ENCODE measurements at regions not wholly inside any gene's neighbourhood (a gene's known extent, or its start where the extent isn't known, plus 50 kb on each side); places are given as distances from the start of the nearest gene placed in this dataset.

DNA sequence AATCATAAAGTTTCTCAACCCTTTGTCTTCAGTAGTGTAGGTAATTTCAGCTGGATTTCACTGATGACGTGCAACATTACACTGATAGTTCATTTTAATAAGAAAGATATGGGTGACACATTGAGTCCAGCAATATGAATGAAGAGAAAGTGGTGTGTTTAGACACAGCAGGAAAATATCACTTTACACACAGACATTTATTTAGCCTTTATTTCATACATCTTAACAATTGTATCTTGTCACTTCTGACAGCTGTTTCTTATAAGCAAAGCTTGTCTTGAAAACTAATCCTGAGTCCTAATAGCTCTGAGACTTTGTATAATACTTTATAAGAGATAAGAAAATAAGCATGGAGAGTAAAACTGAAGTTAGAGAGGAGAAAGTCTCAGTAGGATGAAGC is 720.5 kb upstream of the NUDT12 start:
- TF ChIP-seq EZH2 (IDR thresholded peaks at IDR 0.05; ENCODE audit: borderline replicate concordance, insufficient read depth, low read depth, low read length, poor library complexity, severe bottlenecking), result no peak
- TF ChIP-seq, protein P1, sequence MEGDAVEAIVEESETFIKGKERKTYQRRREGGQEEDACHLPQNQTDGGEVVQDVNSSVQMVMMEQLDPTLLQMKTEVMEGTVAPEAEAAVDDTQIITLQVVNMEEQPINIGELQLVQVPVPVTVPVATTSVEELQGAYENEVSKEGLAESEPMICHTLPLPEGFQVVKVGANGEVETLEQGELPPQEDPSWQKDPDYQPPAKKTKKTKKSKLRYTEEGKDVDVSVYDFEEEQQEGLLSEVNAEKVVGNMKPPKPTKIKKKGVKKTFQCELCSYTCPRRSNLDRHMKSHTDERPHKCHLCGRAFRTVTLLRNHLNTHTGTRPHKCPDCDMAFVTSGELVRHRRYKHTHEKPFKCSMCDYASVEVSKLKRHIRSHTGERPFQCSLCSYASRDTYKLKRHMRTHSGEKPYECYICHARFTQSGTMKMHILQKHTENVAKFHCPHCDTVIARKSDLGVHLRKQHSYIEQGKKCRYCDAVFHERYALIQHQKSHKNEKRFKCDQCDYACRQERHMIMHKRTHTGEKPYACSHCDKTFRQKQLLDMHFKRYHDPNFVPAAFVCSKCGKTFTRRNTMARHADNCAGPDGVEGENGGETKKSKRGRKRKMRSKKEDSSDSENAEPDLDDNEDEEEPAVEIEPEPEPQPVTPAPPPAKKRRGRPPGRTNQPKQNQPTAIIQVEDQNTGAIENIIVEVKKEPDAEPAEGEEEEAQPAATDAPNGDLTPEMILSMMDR (IDR thresholded peaks at IDR 0.05), result no peak
- H2AFZ ChIP-seq (ENCODE audit: insufficient read depth, low read depth, low read length, poor library complexity, severe bottlenecking), result no peak overlapping the region
- no peaks in the 10 kb centered on the region for H3K79me2 ChIP-seq (ENCODE audit: control insufficient read depth, insufficient read depth, low read length)
- H3K4me3 ChIP-seq (ENCODE audit: control extremely low read depth in 1 of 5, extremely low read depth in 1 of 5, insufficient read depth in 1 of 5, low read depth in 2 of 5, low read length in 4 of 5), result no peak overlapping the region
- ATAC-seq (ENCODE audit: low read depth) (no peak), DNase-seq (no peak)
- no peaks in the 10 kb centered on the region for H3K9me3 ChIP-seq (ENCODE audit: control extremely low read depth in 1 of 3, control insufficient read depth in 2 of 3, insufficient read depth in 1 of 3, low read length in 2 of 3)
- intact Hi-C loops (cut with micrococcal nuclease), result no loop called here
- no peak overlapping the region for H3K4me2 ChIP-seq (replicated peaks; ENCODE audit: low read depth, low read length, poor library complexity, severe bottlenecking)
- no peaks in the 10 kb centered on the region for H3K36me3 ChIP-seq (replicated peaks in 1 of 2; ENCODE audit: control extremely low read depth in 1 of 2, control insufficient read depth in 1 of 2, extremely low read depth in 1 of 2, insufficient read depth in 2 of 2, low read length in 1 of 2)
- ChIA-PET POLR2A (no interaction called here), CTCF (no interaction called here)
- no peak overlapping the region for H3K27ac ChIP-seq (ENCODE audit: low read length in 2 of 2)
- no CpG with 5 or more reads among the region's 1 CpG for WGBS (ENCODE audit: insufficient coverage)
- no peaks in the 10 kb centered on the region for H3K27me3 Mint-ChIP-seq
- H3K9ac ChIP-seq (ENCODE audit: low read length), result no peak overlapping the region
- H3K9me3 Mint-ChIP-seq (ENCODE audit: insufficient read depth), result peaks cover under 1% of the 10 kb centered on the region
- H3K4me1 Mint-ChIP-seq, result no peaks in the 10 kb centered on the region
- no peak overlapping the region for H3K4me3 Mint-ChIP-seq
- H3K27me3 ChIP-seq (replicated peaks in 1 of 4; ENCODE audit: control extremely low read depth in 1 of 4, control insufficient read depth in 3 of 4, insufficient read depth in 4 of 4, low read length in 3 of 4), result no peaks in the 10 kb centered on the region
- H4K20me1 ChIP-seq (ENCODE audit: control insufficient read depth, insufficient read depth, low read length, poor library complexity, severe bottlenecking), result no peaks in the 10 kb centered on the region
- no peak overlapping the region for H3K27ac Mint-ChIP-seq
- H3K4me1 ChIP-seq (ENCODE audit: control insufficient read depth in 2 of 2, insufficient read depth in 2 of 2, low read length in 2 of 2), result no peaks in the 10 kb centered on the region

DNA sequence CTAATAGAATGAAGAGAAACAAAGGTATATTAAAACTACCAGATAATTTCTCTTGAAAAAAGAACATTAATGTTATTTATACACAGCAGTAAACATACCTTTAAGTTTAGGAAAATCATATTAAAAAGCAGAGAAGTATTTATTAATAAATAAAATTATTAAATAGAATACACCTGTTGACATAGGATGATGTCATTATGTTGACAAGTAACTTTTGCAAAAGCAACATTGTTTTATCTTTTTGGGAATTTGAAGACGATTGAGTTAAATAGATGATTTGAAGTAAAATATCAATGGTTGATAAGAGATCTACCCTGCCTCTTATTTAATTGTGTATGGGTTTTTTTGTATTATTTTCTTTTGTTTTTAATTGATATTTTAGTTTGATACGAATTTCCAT is 711.1 kb upstream of the NUDT12 start:
- no peaks in the 10 kb centered on the region for H3K36me3 ChIP-seq (replicated peaks in 1 of 2; ENCODE audit: control extremely low read depth in 1 of 2, control insufficient read depth in 1 of 2, extremely low read depth in 1 of 2, insufficient read depth in 2 of 2, low read length in 1 of 2)
- H3K27ac Mint-ChIP-seq, result no peak overlapping the region
- TF ChIP-seq, protein P1 (IDR thresholded peaks at IDR 0.05), result no peak
- TF ChIP-seq EZH2 (IDR thresholded peaks at IDR 0.05; ENCODE audit: borderline replicate concordance, insufficient read depth, low read depth, low read length, poor library complexity, severe bottlenecking), result no peak
- no CpG with 5 or more reads among the region's 2 CpGs for WGBS (ENCODE audit: insufficient coverage)
- no peak for DNase-seq
- no peaks in the 10 kb centered on the region for H3K27me3 ChIP-seq (replicated peaks in 1 of 4; ENCODE audit: control extremely low read depth in 1 of 4, control insufficient read depth in 3 of 4, insufficient read depth in 4 of 4, low read length in 3 of 4)
- no peaks in the 10 kb centered on the region for H3K4me1 Mint-ChIP-seq
- CTCF ChIA-PET, result no interaction called here
- H4K20me1 ChIP-seq (ENCODE audit: control insufficient read depth, insufficient read depth, low read length, poor library complexity, severe bottlenecking), result no peaks in the 10 kb centered on the region
- H2AFZ ChIP-seq (ENCODE audit: insufficient read depth, low read depth, low read length, poor library complexity, severe bottlenecking), result no peak overlapping the region
- H3K9me3 Mint-ChIP-seq (ENCODE audit: insufficient read depth), result peaks cover 2% of the 10 kb centered on the region
- no peaks in the 10 kb centered on the region for H3K79me2 ChIP-seq (ENCODE audit: control insufficient read depth, insufficient read depth, low read length)
- no peaks in the 10 kb centered on the region for H3K9me3 ChIP-seq (ENCODE audit: control extremely low read depth in 1 of 3, control insufficient read depth in 2 of 3, insufficient read depth in 1 of 3, low read length in 2 of 3)
- POLR2A ChIA-PET, result no interaction called here
- H3K4me2 ChIP-seq (replicated peaks; ENCODE audit: low read depth, low read length, poor library complexity, severe bottlenecking), result no peak overlapping the region
- no peaks in the 10 kb centered on the region for H3K27me3 Mint-ChIP-seq
- no peak overlapping the region for H3K4me3 ChIP-seq (ENCODE audit: control extremely low read depth in 1 of 5, extremely low read depth in 1 of 5, insufficient read depth in 1 of 5, low read depth in 2 of 5, low read length in 4 of 5)
- no peaks in the 10 kb centered on the region for H3K4me1 ChIP-seq (ENCODE audit: control insufficient read depth in 2 of 2, insufficient read depth in 2 of 2, low read length in 2 of 2)
- H3K4me3 Mint-ChIP-seq, result no peak overlapping the region
- H3K27ac ChIP-seq (ENCODE audit: low read length in 2 of 2), result no peak overlapping the region
- H3K9ac ChIP-seq (ENCODE audit: low read length), result no peak overlapping the region
- intact Hi-C loops (cut with micrococcal nuclease), result no loop called here
- no peak for ATAC-seq (ENCODE audit: low read depth)
